Liver (tissue), 8 donors: ENCODE measurements at regions not wholly inside any gene's neighbourhood (a gene's known extent, or its start where the extent isn't known, plus 50 kb on each side); places are given as distances from the start of the nearest gene placed in this dataset.

Experiments
- DNase-seq: peaks from one replicate; pipeline ENCODE4 v3.0.0-alpha.2; 2017; ENCODE audit warnings: low spot score
- H3K27ac ChIP-seq, 2 donors: one replicate each; pipeline ENCODE4 v1.7.0; 2013; ENCODE audit warnings: inconsistent platforms in 2 of 2, low read length in 2 of 2, control low read depth in 1 of 2, low read depth in 1 of 2, mild to moderate bottlenecking in 1 of 2
- H3K27me3 ChIP-seq, 4 donors: one replicate each; pipeline versions ENCODE4 v1.6.1 to v1.7.0; 2013; ENCODE audit warnings: low read length in 3 of 4, inconsistent platforms in 1 of 4, mild to moderate bottlenecking in 1 of 4, moderate library complexity in 1 of 4; ENCODE audit not compliant: control insufficient read depth in 4 of 4, insufficient read depth in 4 of 4
- H3K36me3 ChIP-seq, 4 donors: one replicate each; pipeline versions ENCODE4 v1.6.1 to v1.7.0; 2013; ENCODE audit warnings: low read length in 3 of 4, mild to moderate bottlenecking in 3 of 4, low read depth in 1 of 4, moderate library complexity in 1 of 4; ENCODE audit not compliant: control insufficient read depth in 4 of 4, insufficient read depth in 3 of 4
- H3K4me1 ChIP-seq, 4 donors: one replicate each; pipeline versions ENCODE4 v1.6.1 to v1.7.0; 2013; ENCODE audit warnings: low read length in 3 of 4, mild to moderate bottlenecking in 3 of 4, moderate library complexity in 1 of 4; ENCODE audit not compliant: control insufficient read depth in 4 of 4, insufficient read depth in 4 of 4
- H3K4me3 ChIP-seq, 3 donors: one replicate each; pipeline versions ENCODE4 v1.6.1 to v1.7.0; 2013; ENCODE audit warnings: low read length in 3 of 3, control low read depth in 1 of 3, low read depth in 1 of 3, mild to moderate bottlenecking in 1 of 3
- H3K9ac ChIP-seq, 2 donors: one replicate each; pipeline ENCODE4 v1.7.0; 2013; ENCODE audit warnings: low read length in 2 of 2, mild to moderate bottlenecking in 2 of 2, moderate library complexity in 2 of 2, control low read depth in 1 of 2, low read depth in 1 of 2
- H3K9me3 ChIP-seq, 4 donors: one replicate each; pipeline versions ENCODE4 v1.6.1 to v1.7.0; 2013; ENCODE audit warnings: low read length in 3 of 4; ENCODE audit not compliant: control insufficient read depth in 4 of 4
- ATF3 ChIP-seq: IDR thresholded peaks from 2 replicates; pipeline ENCODE4 v1.6.1; 2016; ENCODE audit warnings: antibody characterized with exemption
- CTCF ChIP-seq: fragments of 150-350 bp; IDR thresholded peaks from 2 replicates; pipeline ENCODE4 v1.5.1; 2017; ENCODE audit warnings: improper control_type of control experiment, low read depth, low read length; ENCODE audit not compliant: missing input control
- EGR1 ChIP-seq, 2 donors: IDR thresholded peaks; 2 replicates each; pipeline ENCODE4 v1.6.1; 2016 to 2018; ENCODE audit warnings: antibody characterized with exemption in 2 of 2, low read depth in 2 of 2
- FOXA1 ChIP-seq: IDR thresholded peaks from 2 replicates; pipeline ENCODE4 v1.6.1; 2016; ENCODE audit warnings: antibody characterized with exemption
- FOXA2 ChIP-seq: IDR thresholded peaks from 2 replicates; pipeline ENCODE4 v1.6.1; 2016; ENCODE audit warnings: antibody characterized with exemption
- GABPA ChIP-seq, 2 donors: IDR thresholded peaks in 1 of 2; conservative IDR thresholded peaks in 1 of 2; 2 replicates each; pipeline ENCODE4 v1.6.1; 2016; ENCODE audit warnings: antibody characterized with exemption in 2 of 2, mild to moderate bottlenecking in 1 of 2, moderate library complexity in 1 of 2
- HNF4A ChIP-seq, 2 donors: conservative IDR thresholded peaks; 2 replicates each; pipeline ENCODE4 v1.6.1; 2016; ENCODE audit warnings: antibody characterized with exemption in 2 of 2, mild to moderate bottlenecking in 2 of 2
- HNF4G ChIP-seq: IDR thresholded peaks from 2 replicates; pipeline ENCODE4 v1.6.1; 2016; ENCODE audit warnings: antibody characterized with exemption
- JUND ChIP-seq, 2 donors: IDR thresholded peaks; 2 replicates each; pipeline ENCODE4 v1.6.1; 2016; ENCODE audit warnings: antibody characterized with exemption in 2 of 2
- MAX ChIP-seq: IDR thresholded peaks from 2 replicates; pipeline ENCODE4 v1.6.1; 2016; ENCODE audit warnings: antibody characterized with exemption
- NR2F2 ChIP-seq: IDR thresholded peaks from 2 replicates; pipeline ENCODE4 v1.6.1; 2016; ENCODE audit warnings: antibody characterized with exemption
- RAD21 ChIP-seq, 2 donors: IDR thresholded peaks; 2 replicates each; pipeline ENCODE4 v1.6.1; 2016; ENCODE audit warnings: antibody characterized with exemption in 2 of 2, mild to moderate bottlenecking in 2 of 2
- RXRA ChIP-seq, 2 donors: IDR thresholded peaks; 2 replicates each; pipeline ENCODE4 v1.6.1; 2017 to 2018; ENCODE audit warnings: antibody characterized with exemption in 2 of 2, mild to moderate bottlenecking in 1 of 2
- SP1 ChIP-seq: IDR thresholded peaks from 2 replicates; pipeline ENCODE4 v1.6.1; 2018; ENCODE audit warnings: antibody characterized with exemption, mild to moderate bottlenecking
- TAF1 ChIP-seq: conservative IDR thresholded peaks from 2 replicates; pipeline ENCODE4 v1.6.1; 2016; ENCODE audit warnings: antibody characterized with exemption, mild to moderate bottlenecking
- YY1 ChIP-seq: IDR thresholded peaks from 2 replicates; pipeline ENCODE4 v1.6.1; 2016; ENCODE audit warnings: antibody characterized with exemption, mild to moderate bottlenecking
- ZBTB33 ChIP-seq: IDR thresholded peaks from 2 replicates; pipeline ENCODE4 v1.6.1; 2016; ENCODE audit warnings: antibody characterized with exemption
- WGBS: extraction: QIAGEN DNeasy Blood & Tissue Kit; methylation state at CpG from one replicate; pipeline ENCODE4 v1.1.7; 2013; 5-methylcytosine and 5-hydroxymethylcytosine counted together
- donor health status: healthy.
- donor health status: healthy.
- donor health status: healthy.
- donor health status: healthy.
- donor health status: healthy.

- TF ChIP-seq GABPA (IDR thresholded peaks at IDR 0.05 in 1 of 2, conservative IDR thresholded peaks at IDR 0.05 in 1 of 2) (no peak), JUND (IDR thresholded peaks at IDR 0.05) (no peak), EGR1 (IDR thresholded peaks at IDR 0.05; ENCODE audit: low read depth in 2 of 2) (no peak), ZBTB33 (no peak), TAF1 (no peak)
These were observed 375.7 kb downstream of the TDRD3 start (continued) for GRCh38 chr13:60772726-60773125.

GRCh38 chr13:60765700-60766411 lies 368.8 kb downstream of the TDRD3 start:
- Histone ChIP-seq H3K9me3 (no peaks in the 10 kb centered on the region), H3K27ac (no peak overlapping the region), H3K9ac (no peak overlapping the region), H3K4me3 (no peak overlapping the region), H3K36me3 (no peaks in the 10 kb centered on the region), H3K27me3 (no peaks in the 10 kb centered on the region), H3K4me1 (no peaks in the 10 kb centered on the region)
- TF ChIP-seq NR2F2 (no peak), TAF1 (no peak), FOXA1 (no peak), RAD21 (IDR thresholded peaks at IDR 0.05) (no peak), SP1 (no peak), HNF4A (conservative IDR thresholded peaks at IDR 0.05) (no peak), RXRA (IDR thresholded peaks at IDR 0.05) (no peak), CTCF (no peak), ZBTB33 (no peak), GABPA (IDR thresholded peaks at IDR 0.05 in 1 of 2, conservative IDR thresholded peaks at IDR 0.05 in 1 of 2) (no peak), JUND (IDR thresholded peaks at IDR 0.05) (no peak), MAX (no peak), HNF4G (no peak), YY1 (no peak)
- 52% methylated on average over 5 of the region's 5 CpGs for WGBS
- DNase-seq: no peak

- DNase-seq: no peak
- peaks cover 0 to 2% (median 0%) of the 10 kb centered on the region in 4 donors for H3K4me1 ChIP-seq
- H3K27ac ChIP-seq: no peak overlapping the region
- no peak overlapping the region for H3K9ac ChIP-seq
- no peak overlapping the region for H3K4me3 ChIP-seq
- H3K36me3 ChIP-seq: no peaks in the 10 kb centered on the region
- 5% methylated on average over 9 of the region's 9 CpGs for WGBS
- H3K27me3 ChIP-seq: peaks cover 0 to 2% (median 0%) of the 10 kb centered on the region in 4 donors
- H3K9me3 ChIP-seq: no peaks in the 10 kb centered on the region
- TF ChIP-seq CTCF (no peak), GABPA (IDR thresholded peaks at IDR 0.05 in 1 of 2, conservative IDR thresholded peaks at IDR 0.05 in 1 of 2) (no peak), SP1 (no peak), FOXA2 (no peak), FOXA1 (no peak), RXRA (IDR thresholded peaks at IDR 0.05) (no peak), EGR1 (IDR thresholded peaks at IDR 0.05; ENCODE audit: low read depth in 2 of 2) (no peak), NR2F2 (no peak), TAF1 (no peak), YY1 (no peak), ZBTB33 (no peak), JUND (IDR thresholded peaks at IDR 0.05) (no peak), ATF3 (no peak), RAD21 (IDR thresholded peaks at IDR 0.05) (no peak)
These were observed 362.5 kb downstream of the TDRD3 start for GRCh38 chr13:60759499-60759898.
